ENCODE measurements at regions not wholly inside any gene's neighbourhood (a gene's known extent, or its start where the extent isn't known, plus 50 kb on each side); places are given as distances from the start of the nearest gene placed in this dataset.

GRCh38 chr11:130601764-130602460 is 153.5 kb downstream of the ADAMTS15 start:
- DNase-seq, result no peak

DNA sequence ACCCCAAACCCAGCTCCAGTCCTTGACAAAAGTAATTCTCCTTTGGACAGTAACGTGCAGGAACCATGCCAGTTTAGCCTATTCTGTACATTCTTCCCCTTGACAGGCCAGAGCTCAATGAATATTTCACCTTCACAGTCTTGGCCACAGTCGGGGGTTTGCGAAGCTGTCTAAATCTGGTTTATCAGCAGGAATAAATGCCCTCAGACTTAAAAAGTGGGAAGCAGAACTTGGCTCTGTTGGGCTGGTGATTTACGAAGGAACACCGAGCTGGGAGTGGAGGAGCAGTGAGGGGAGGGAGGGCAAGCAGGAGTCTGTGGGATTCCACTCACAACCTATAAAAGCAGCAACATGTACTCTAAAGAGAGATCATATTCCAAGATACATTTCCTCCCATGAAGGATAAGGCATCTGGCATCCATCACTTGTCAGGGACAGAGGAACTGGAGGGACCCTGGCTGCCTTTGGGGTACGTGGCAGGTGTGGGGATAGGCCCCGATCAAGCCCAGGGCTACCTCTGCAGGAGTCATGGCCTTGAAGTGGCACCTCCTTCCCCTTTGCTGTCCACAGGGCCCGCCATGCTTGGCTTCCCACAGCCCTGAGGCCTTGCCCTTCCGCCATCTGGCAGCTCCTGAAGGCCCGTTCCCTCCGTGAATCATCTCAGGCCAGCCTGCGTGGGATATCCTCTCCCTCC is 154.3 kb downstream of the ADAMTS15 start:
- Histone ChIP-seq H3K27ac (no peak overlapping the region), H3K27me3 (ENCODE audit: insufficient read depth, low read depth, severe bottlenecking) (no peaks in the 10 kb centered on the region), H3K36me3 (no peaks in the 10 kb centered on the region), H3K4me3 (ENCODE audit: low read depth, low read length) (no peak overlapping the region), H3K9me3 (ENCODE audit: severe bottlenecking) (no peaks in the 10 kb centered on the region)
- TF ChIP-seq CTCF (IDR thresholded peaks at IDR 0.05; ENCODE audit: low read depth, low read length), result no peak
- DNase-seq, result peak; percentile 42

More at GRCh38 chr11:130601764-130602460, 153.5 kb downstream of the ADAMTS15 start:
- Histone ChIP-seq H3K27me3 (ENCODE audit: insufficient read depth, low read depth, severe bottlenecking) (no peaks in the 10 kb centered on the region), H3K9me3 (ENCODE audit: severe bottlenecking) (no peaks in the 10 kb centered on the region), H3K36me3 (no peaks in the 10 kb centered on the region), H3K4me3 (ENCODE audit: low read depth, low read length) (no peak overlapping the region), H3K27ac (no peak overlapping the region)
- TF ChIP-seq CTCF (IDR thresholded peaks at IDR 0.05; ENCODE audit: low read depth, low read length), result no peak

DNA sequence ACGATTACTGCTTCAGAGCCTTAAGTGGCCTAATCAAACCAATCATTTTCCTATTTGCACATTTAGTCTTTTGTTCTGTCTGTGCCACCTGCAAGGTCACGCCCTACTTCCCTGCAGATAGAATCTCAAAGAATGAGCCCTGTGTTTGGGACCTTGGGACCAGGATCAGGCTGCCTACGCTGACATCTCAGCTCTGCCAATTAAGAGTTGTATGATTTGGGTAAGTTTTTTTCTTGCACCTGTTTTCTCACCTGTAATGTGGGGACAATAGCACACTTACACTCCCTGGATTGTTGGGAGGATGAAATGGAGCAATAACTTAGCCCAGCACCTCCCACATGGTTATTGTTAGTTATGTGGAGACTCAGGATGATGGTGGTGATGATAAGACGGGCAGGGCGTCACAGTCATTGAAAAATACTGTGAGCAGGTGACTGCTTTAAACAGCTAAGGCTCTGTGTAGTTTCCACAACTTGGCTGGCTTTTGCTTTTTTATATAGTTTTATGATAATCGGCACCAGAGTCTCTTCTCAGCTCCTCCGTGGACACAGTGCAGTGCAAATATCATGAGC is 155.0 kb downstream of the ADAMTS15 start:
- H3K27ac ChIP-seq, result no peak overlapping the region
- H3K4me3 ChIP-seq (ENCODE audit: low read depth, low read length), result no peak overlapping the region
- H3K27me3 ChIP-seq (ENCODE audit: insufficient read depth, low read depth, severe bottlenecking), result no peaks in the 10 kb centered on the region
- DNase-seq, result no peak
- H3K9me3 ChIP-seq (ENCODE audit: severe bottlenecking), result no peaks in the 10 kb centered on the region
- TF ChIP-seq CTCF (IDR thresholded peaks at IDR 0.05; ENCODE audit: low read depth, low read length), result no peak
- no peaks in the 10 kb centered on the region for H3K36me3 ChIP-seq

GRCh38 chr11:130604606-130605005 is 156.2 kb downstream of the ADAMTS15 start:
- H3K9me3 ChIP-seq (ENCODE audit: severe bottlenecking), result no peaks in the 10 kb centered on the region
- TF ChIP-seq CTCF (IDR thresholded peaks at IDR 0.05; ENCODE audit: low read depth, low read length), result no peak
- no peaks in the 10 kb centered on the region for H3K27me3 ChIP-seq (ENCODE audit: insufficient read depth, low read depth, severe bottlenecking)
- no peak for DNase-seq
- H3K4me3 ChIP-seq (ENCODE audit: low read depth, low read length), result no peak overlapping the region
- no peak overlapping the region for H3K27ac ChIP-seq
- no peaks in the 10 kb centered on the region for H3K36me3 ChIP-seq

GRCh38 chr11:130606178-130606577 is 157.7 kb downstream of the ADAMTS15 start:
- no peak overlapping the region for H3K27ac ChIP-seq
- H3K9me3 ChIP-seq (ENCODE audit: severe bottlenecking), result no peaks in the 10 kb centered on the region
- no peak for DNase-seq
- H3K4me3 ChIP-seq (ENCODE audit: low read depth, low read length), result no peak overlapping the region
- no peak for TF ChIP-seq CTCF (IDR thresholded peaks at IDR 0.05; ENCODE audit: low read depth, low read length)
- no peaks in the 10 kb centered on the region for H3K36me3 ChIP-seq
- H3K27me3 ChIP-seq (ENCODE audit: insufficient read depth, low read depth, severe bottlenecking), result no peaks in the 10 kb centered on the region

Data from WERI-Rb-1 (cell line).